Neuron (in vitro differentiated cells): ENCODE measurements at regions not wholly inside any gene's neighbourhood (a gene's known extent, or its start where the extent isn't known, plus 50 kb on each side); places are given as distances from the start of the nearest gene placed in this dataset.

Experiments
- H2AFZ ChIP-seq: one replicate; pipeline ENCODE4 v1.6.1; 2013; ENCODE audit warnings: low read depth, mild to moderate bottlenecking, inconsistent platforms, low read length, moderate library complexity
- H3K27me3 ChIP-seq: one replicate; pipeline ENCODE4 v1.6.1; 2013; ENCODE audit warnings: low read length; ENCODE audit not compliant: insufficient read depth
- H3K36me3 ChIP-seq: one replicate; pipeline ENCODE4 v1.6.1; 2013; ENCODE audit warnings: low read length; ENCODE audit not compliant: insufficient read depth
- H3K4me1 ChIP-seq: one replicate; pipeline ENCODE4 v1.6.1; 2013; ENCODE audit warnings: low read length; ENCODE audit not compliant: insufficient read depth
- H3K4me3 ChIP-seq: 2 replicates; pipeline ENCODE4 v1.5.1; 2013; ENCODE audit warnings: mild to moderate bottlenecking, low read length, moderate library complexity
- H3K9me3 ChIP-seq: one replicate; pipeline ENCODE4 v1.6.1; 2013; ENCODE audit warnings: low read length

DNA sequence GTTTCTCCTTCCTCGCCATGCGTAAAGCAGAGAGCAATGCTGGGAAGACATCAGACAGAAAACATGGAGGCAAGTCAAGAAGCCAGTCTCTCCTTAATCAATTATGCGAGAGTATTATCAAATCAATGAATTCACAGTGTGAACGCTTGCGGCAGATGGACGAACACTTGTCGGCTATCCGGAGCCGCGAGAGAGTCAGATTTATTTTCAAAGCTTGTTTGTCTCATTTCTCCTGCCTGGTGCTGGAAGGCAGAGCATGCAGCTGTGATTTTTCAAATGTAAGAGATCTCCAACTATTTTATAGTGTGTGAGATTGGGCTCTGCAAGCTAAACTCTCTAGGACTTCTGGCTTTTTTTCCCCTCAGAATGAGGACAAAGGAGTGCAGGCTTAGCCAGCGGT lies 252.3 kb downstream of the SNX10 start:
- Histone ChIP-seq H3K4me3 (no peak overlapping the region), H3K27me3 (peaks cover 22% of the 10 kb centered on the region), H2AFZ (no peak overlapping the region), H3K36me3 (no peaks in the 10 kb centered on the region), H3K9me3 (no peaks in the 10 kb centered on the region), H3K4me1 (no peaks in the 10 kb centered on the region)

DNA sequence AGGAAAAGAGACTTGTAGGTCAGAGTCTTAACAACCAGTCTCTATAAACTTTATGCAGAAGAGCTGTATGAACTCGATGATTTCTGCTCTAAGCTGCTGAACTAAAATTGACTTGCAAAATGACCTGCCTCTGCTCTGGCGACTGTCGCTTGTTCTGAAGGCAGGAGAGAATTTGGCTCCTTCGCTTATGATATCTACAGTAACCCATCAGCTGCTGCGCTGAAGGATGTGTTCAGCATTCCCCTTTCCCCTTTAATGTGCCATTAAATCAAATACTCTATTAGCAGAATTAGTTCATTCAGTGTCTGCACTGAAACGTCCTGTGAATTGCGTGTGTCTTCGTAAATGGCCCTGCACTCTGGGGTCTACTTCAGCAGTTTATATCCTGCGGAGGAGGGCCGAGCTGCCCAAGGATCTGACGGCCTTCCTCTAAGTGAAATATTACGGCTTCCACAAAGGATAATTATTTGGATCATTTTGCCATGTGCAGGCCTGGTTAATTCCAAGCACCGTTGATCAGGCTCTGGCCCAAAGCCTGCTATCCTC lies 254.9 kb downstream of the SNX10 start:
- Histone ChIP-seq H3K4me1 (no peaks in the 10 kb centered on the region), H3K27me3 (peaks cover 18% of the 10 kb centered on the region), H3K9me3 (no peaks in the 10 kb centered on the region), H2AFZ (no peak overlapping the region), H3K4me3 (no peak overlapping the region), H3K36me3 (no peaks in the 10 kb centered on the region)

DNA sequence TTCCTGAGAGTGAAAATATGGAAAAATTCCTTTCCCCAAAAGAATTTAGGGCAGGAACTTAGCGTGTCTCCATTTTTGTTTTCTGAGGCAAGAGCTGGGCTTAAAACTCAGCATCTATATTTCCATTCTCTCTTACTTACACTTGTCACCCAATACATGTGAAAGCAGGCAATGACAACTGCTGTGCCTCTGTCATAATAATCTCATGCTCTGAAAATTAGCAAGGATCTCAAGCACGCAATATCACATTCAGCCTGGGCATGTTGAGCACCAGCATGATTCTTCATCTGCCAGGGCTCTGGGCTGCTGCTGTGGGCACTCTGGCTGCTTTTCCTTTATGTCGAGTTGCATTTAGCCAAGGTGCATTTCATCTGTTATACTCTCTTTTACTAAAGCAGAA lies 255.5 kb downstream of the SNX10 start:
- Histone ChIP-seq H3K9me3 (no peaks in the 10 kb centered on the region), H3K27me3 (peaks cover 17% of the 10 kb centered on the region), H2AFZ (no peak overlapping the region), H3K4me3 (no peak overlapping the region), H3K36me3 (no peaks in the 10 kb centered on the region), H3K4me1 (no peaks in the 10 kb centered on the region)

DNA sequence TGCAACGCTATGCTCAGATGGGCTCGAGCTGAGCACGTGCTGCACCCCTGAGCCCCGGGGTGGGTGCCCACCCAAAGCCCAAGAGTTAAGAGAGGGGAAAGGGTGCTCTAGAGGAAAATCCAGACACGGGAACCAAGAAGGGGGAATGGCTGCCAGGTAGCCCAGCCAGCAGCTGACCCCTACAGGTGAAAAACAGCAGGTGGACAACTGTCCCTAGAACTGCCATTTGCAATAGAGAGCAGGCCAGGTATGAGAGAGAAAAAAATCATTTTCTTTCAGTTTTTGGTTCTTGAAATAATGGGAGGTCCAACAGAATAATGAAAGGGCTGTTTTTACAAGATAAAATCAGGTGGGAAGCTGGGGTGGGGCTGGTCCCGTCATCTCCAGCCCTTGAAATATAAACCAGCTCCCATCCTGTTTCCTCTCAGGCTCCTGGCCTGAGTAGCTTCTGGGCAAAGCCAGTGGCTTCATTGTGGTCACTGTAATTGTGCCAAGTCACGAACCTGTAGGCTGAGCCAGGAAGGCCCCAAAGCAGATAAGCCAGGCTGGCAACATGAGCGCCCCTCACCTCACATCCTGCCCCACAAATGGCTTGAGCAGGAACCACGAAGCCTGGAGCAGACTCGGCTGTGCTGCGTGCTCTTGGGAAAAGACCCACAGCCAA lies 257.8 kb downstream of the SNX10 start:
- H3K4me1 ChIP-seq: no peaks in the 10 kb centered on the region
- no peak overlapping the region for H2AFZ ChIP-seq
- no peaks in the 10 kb centered on the region for H3K9me3 ChIP-seq
- no peaks in the 10 kb centered on the region for H3K36me3 ChIP-seq
- H3K4me3 ChIP-seq: no peak overlapping the region
- H3K27me3 ChIP-seq: peaks cover 17% of the 10 kb centered on the region

DNA sequence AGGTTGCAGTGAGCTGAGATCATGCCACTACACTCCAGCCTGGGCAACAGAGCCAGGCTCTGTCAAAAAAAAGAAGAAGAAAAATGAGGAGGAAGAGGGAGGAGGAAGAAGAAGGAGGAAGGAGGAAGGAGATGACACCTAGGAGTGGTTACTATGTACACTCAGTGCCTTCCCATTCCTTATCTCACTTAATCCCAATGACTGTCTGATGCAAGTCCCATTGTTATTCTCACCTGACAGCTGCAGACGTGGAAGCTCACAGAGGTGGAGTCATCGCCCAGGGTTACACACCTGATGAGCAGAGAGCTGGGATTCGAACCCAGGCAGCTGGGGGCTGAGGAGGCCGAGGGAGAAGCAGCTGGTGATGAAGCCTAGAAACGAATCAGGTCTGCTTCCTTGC lies 258.8 kb downstream of the SNX10 start:
- Histone ChIP-seq H3K36me3 (no peaks in the 10 kb centered on the region), H3K9me3 (no peaks in the 10 kb centered on the region), H3K4me1 (no peaks in the 10 kb centered on the region), H2AFZ (no peak overlapping the region), H3K27me3 (peaks cover 17% of the 10 kb centered on the region), H3K4me3 (no peak overlapping the region)

DNA sequence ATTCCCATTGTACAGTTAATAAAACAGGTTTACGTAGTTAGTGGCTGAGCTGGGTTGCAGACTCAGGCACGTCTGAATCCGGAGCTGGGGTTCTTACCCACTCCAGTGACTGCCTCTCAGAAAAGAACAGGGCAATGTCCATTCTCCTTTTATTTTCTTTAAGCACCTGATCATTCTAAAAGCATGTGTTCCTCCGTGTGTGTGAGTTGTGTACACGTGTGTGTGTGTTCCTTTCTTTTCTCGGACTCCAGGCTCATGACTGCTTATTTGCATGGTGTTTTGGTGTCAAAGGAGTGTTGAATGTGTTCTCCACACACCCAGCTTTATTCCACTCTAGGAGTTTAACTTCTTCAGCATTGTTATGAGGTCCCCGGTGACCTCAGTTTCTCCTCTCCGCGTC lies 260.1 kb downstream of the SNX10 start:
- H3K36me3 ChIP-seq: no peaks in the 10 kb centered on the region
- peaks cover 11% of the 10 kb centered on the region for H3K4me1 ChIP-seq
- H2AFZ ChIP-seq: no peak overlapping the region
- H3K4me3 ChIP-seq: no peak overlapping the region
- no peaks in the 10 kb centered on the region for H3K9me3 ChIP-seq
- peaks cover 14% of the 10 kb centered on the region for H3K27me3 ChIP-seq

DNA sequence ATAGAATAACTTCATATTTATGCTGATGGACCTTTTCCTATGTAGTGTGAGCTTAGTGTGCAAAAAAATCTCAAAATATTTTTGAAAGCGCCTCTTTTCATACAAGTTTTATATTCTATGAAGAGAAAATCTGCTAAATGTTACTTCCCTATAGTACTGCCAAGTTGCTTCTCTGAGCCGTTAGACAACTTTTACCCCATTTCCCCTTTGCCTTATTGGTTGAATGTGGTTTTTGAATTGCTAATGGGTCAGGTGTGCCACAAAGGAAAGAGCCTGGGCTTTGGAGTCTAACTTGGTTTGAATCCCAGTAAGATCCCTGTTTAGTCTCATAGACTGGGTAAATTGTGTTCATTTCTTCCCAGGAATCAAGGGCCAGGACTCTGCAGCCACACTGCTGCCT lies 261.5 kb downstream of the SNX10 start:
- peaks cover 14% of the 10 kb centered on the region for H3K27me3 ChIP-seq
- no peak overlapping the region for H2AFZ ChIP-seq
- H3K36me3 ChIP-seq: no peaks in the 10 kb centered on the region
- H3K4me1 ChIP-seq: peaks cover 11% of the 10 kb centered on the region
- no peaks in the 10 kb centered on the region for H3K9me3 ChIP-seq
- no peak overlapping the region for H3K4me3 ChIP-seq

DNA sequence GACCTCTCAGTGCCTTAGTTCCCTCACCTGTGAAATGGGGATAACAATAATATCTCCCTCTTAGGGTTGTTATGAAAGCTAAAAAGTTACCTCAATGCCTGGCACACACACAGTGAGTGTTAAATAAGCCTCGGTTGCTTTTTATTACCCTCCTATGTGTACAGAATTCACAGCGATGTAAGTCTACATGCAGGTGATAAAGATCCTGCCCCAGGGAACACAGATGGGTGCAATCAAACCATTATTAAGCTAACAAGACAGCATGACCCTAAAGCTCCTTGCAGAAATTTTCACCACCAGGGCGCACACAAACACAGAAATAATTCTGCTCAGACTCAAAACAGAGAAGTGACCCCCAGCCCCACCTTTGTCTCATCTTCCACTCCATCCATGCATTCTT lies 261.9 kb downstream of the SNX10 start:
- Histone ChIP-seq H3K4me1 (peaks cover 11% of the 10 kb centered on the region), H3K36me3 (no peaks in the 10 kb centered on the region), H3K4me3 (no peak overlapping the region), H2AFZ (no peak overlapping the region), H3K9me3 (no peaks in the 10 kb centered on the region), H3K27me3 (peaks cover 12% of the 10 kb centered on the region)

DNA sequence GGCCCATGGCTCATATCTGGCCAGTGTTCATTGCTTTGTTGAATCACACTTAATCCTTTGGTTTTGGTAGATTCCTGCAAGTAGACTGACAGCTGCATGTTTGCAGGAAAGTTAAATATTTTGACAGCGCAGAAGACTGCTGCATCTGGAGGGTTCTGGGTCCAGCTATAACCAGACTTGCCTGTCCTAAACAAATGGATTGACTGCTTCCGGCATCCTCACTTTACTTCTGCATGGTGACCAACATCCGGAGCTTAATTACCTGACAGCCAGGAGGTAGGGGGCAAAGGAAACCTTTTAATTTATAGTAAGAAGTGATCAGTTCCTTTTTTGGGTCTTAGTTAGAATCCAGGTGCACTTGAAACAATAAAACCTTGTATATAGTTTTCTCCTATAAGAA lies 263.3 kb downstream of the SNX10 start:
- no peak overlapping the region for H3K4me3 ChIP-seq
- H3K36me3 ChIP-seq: no peaks in the 10 kb centered on the region
- no peak overlapping the region for H2AFZ ChIP-seq
- H3K9me3 ChIP-seq: no peaks in the 10 kb centered on the region
- peaks cover 9% of the 10 kb centered on the region for H3K27me3 ChIP-seq
- H3K4me1 ChIP-seq: peaks cover 11% of the 10 kb centered on the region

DNA sequence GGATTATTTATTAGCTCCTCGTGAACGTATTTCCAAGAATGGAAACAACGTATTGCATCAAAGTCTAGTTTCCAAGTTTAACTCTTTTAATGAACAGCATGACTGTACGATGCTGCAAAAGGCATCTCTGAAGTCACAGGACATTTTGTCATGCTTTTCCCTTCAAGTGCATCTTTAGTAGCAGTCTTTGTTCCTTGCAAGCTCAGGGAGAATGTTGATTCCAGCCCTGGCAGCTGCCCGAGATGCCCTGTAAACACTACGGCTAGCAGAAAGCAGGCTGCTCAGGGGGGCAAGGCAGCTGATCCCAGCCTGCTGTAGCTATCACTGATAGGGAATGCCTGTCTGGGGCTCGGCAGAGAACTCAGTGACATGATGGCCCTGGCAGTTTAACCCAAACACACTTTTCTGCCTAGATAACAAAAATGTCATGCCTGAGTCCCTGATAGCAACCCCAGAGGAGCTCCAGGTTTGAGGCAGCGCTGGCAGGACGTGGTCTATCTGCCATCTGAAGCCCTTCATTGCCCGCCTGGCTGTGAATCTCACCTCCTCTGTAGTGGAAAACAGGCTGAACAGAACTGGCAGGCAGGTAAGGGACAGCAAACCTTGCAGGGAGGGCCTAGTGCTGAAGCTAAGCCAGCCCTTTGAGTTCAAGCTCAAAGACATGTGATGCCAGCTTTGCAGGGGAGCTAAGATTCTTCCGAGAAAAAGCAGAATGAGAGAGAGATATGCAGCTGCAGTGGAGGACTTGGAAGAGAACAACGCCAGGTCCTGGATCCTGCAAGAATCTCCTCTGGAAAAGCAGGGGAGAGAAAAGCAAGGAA lies 264.6 kb downstream of the SNX10 start:
- H2AFZ ChIP-seq: peak overlapping the region; percentile 46
- no peaks in the 10 kb centered on the region for H3K9me3 ChIP-seq
- H3K36me3 ChIP-seq: no peaks in the 10 kb centered on the region
- H3K27me3 ChIP-seq: peaks cover under 1% of the 10 kb centered on the region
- H3K4me3 ChIP-seq: no peak overlapping the region
- peaks cover 11% of the 10 kb centered on the region for H3K4me1 ChIP-seq

DNA sequence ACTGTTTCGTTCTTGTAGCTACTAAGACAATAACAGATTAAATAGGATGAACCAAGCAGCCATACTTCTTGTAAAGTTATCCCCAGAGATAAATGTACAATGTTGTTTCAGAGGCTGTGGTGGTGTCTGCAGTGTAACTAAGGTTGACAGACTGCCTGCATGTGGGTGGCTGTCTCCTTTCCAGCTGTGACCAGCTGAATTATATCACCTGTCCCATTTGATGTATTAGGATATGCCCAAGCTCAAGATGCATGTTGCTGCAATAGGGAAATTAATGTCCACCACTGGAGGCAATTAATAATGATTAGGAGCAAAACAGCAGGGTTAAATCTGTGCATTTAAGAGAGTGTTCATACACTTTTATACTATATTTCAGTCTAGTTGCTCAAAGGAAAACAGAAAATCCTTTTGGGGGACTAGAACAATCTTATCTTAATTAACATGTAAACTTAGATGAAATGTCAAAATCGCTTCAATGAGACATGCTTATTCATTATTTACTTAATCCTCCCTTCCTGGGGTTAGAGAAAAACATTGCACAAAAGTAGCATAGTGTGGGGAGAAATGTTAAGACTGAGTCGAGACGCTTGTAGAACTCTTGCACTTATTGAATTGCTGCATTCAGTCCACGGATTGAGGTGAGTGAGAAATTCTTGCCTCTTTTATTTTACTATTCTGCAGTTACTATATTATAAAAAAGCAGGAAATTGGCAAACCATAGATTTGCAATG lies 269.0 kb downstream of the SNX10 start:
- Histone ChIP-seq H3K4me3 (no peak overlapping the region), H2AFZ (no peak overlapping the region), H3K27me3 (no peaks in the 10 kb centered on the region), H3K9me3 (no peaks in the 10 kb centered on the region), H3K36me3 (no peaks in the 10 kb centered on the region), H3K4me1 (peaks cover 9% of the 10 kb centered on the region)

DNA sequence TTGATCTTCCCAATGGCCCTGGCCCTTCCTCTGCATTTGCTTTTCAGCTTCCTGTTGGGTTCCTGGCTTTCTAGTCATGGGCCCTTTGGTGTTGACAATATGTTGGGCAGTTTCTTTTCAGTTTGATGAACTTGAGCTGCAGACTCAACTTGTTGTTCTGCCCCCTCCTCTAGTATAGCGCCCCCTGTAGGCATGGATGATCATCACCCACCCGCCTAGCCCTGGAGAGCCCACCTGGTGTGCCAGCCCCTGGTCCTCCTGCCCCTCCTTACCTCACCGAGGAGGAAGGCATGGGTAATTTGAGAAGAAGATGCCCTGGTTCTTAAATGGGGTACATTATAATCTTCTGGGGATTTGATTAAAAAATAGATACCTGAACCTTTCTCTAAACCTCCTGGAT lies 271.2 kb downstream of the SNX10 start:
- H2AFZ ChIP-seq: no peak overlapping the region
- H3K36me3 ChIP-seq: no peaks in the 10 kb centered on the region
- no peak overlapping the region for H3K4me3 ChIP-seq
- H3K9me3 ChIP-seq: no peaks in the 10 kb centered on the region
- no peaks in the 10 kb centered on the region for H3K27me3 ChIP-seq
- no peaks in the 10 kb centered on the region for H3K4me1 ChIP-seq

DNA sequence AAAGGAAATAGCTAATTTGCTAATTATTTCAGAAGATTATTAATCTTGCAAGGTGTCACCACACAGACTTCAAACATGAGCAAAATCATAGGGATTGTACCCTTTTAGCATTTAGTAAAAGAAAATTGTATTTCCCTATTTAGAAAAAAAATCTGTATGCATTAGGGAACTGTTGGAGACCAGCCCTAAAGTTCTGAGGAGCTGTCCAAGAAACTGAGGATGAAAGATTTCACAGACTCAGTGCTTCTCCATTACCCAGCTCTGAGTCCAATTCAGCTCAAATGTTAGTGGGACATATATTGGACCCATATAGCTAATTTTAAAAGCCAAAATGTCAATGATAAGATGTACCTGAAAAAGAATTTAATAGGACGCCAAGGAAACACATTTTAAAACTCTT lies 271.7 kb downstream of the SNX10 start:
- Histone ChIP-seq H3K4me1 (no peaks in the 10 kb centered on the region), H3K9me3 (no peaks in the 10 kb centered on the region), H3K36me3 (no peaks in the 10 kb centered on the region), H2AFZ (no peak overlapping the region), H3K4me3 (no peak overlapping the region), H3K27me3 (no peaks in the 10 kb centered on the region)
